A549 (cell line): ENCODE measurements at regions not wholly inside any gene's neighbourhood (a gene's known extent, or its start where the extent isn't known, plus 50 kb on each side); places are given as distances from the start of the nearest gene placed in this dataset.
A peak's percentile ranks its signal among the peaks of the same experiment; 100 is the strongest.

ENCODE experiments used
- ATAC-seq, 2 experiments: fragments of 200-7000 bp in 1 of 2; fragments of >200 bp in 1 of 2; cut with Nextera tagmentation in 1 of 2; cut with Tn5 transposase in 1 of 2; 3 replicates each; pipeline versions ENCODE4 v1.8.0 to v1.9.1; 2018 to 2020; ENCODE audit warnings: mild to moderate bottlenecking in 1 of 2, moderate library complexity in 1 of 2
- CTCF ChIA-PET: fragments of 300-600 bp; sonication (Branson Sonifier 250); formaldehyde crosslinking; extraction: SDS; loops from one replicate; lab custom pipeline; 2021; ENCODE audit warnings: antibody characterized with exemption, inconsistent platforms; lab: Yijun Ruan, JAX
- POLR2A ChIA-PET: fragments of 350-600 bp; formaldehyde crosslinking; extraction: SDS; loops from one replicate; lab custom pipeline; 2021; ENCODE audit warnings: antibody characterized with exemption, inconsistent platforms; lab: Yijun Ruan, JAX
- DNase-seq, 2 experiments: peaks; one replicate each; pipeline versions ENCODE4 v3.0.0 to v3.0.0-alpha.2; 2011 to 2016; ENCODE audit warnings: low read depth in 1 of 2, low spot score in 1 of 2
- FAIRE-seq: peaks from 2 replicates; lab custom pipeline; 2011; peaks lifted over from hg19 to GRCh38; lab: Jason Lieb, UNC
- H3K27ac ChIP-seq, 2 experiments: fragments of >200 bp; sonication (Bioruptor Twin); formaldehyde crosslinking; 3 replicates each; pipeline ENCODE4 v1.5.1; 2016 to 2017
- H3K4me1 ChIP-seq: fragments of >200 bp; sonication (Bioruptor Twin); formaldehyde crosslinking; 3 replicates; pipeline ENCODE4 v1.6.1; 2016
- H3K4me2 ChIP-seq: fragments of >200 bp; sonication (Bioruptor Twin); formaldehyde crosslinking; 3 replicates; pipeline ENCODE4 v1.6.1; 2016
- H3K4me3 ChIP-seq: fragments of >200 bp; sonication (Bioruptor Twin); formaldehyde crosslinking; 3 replicates; pipeline ENCODE4 v1.5.1; 2016
- H3K9me3 ChIP-seq: fragments of >200 bp; sonication (Bioruptor Twin); formaldehyde crosslinking; 3 replicates; pipeline ENCODE4 v1.6.1; 2016
- CBX8 ChIP-seq: fragments of 200-600 bp; sonication (generic); IDR thresholded peaks from 2 replicates; pipeline ENCODE4 v1.6.1; 2016
- CEBPB ChIP-seq, 2 experiments: fragments of >200 bp in 1 of 2; sonication (Bioruptor Twin) in 1 of 2; formaldehyde crosslinking in 1 of 2; IDR thresholded peaks; 2 replicates each; pipeline ENCODE4 v1.6.1; 2012 to 2016
- CTCF ChIP-seq: fragments of >200 bp; sonication (Bioruptor Twin); formaldehyde crosslinking; IDR thresholded peaks from 3 replicates; pipeline ENCODE4 v1.5.1; 2016
- EHMT2 ChIP-seq: fragments of 200-600 bp; sonication (generic); IDR thresholded peaks from 2 replicates; pipeline ENCODE4 v1.6.1; 2016; ENCODE audit warnings: antibody characterized with exemption, low read depth, mild to moderate bottlenecking, moderate library complexity
- EP300 ChIP-seq, 2 experiments: fragments of >200 bp; sonication (Bioruptor Twin); formaldehyde crosslinking; IDR thresholded peaks; 2 replicates in 1 of 2; 3 replicates in 1 of 2; pipeline ENCODE4 v1.6.1; 2016 to 2017
- FOSB ChIP-seq: fragments of 250-450 bp; sonication (Bioruptor Pico); IDR thresholded peaks from 2 replicates; pipeline ENCODE4 v1.5.0; 2020; ENCODE audit warnings: mild to moderate bottlenecking, moderate library complexity
- FOSL2 ChIP-seq, 2 experiments: fragments of 450-650 bp in 1 of 2; fragments of >200 bp in 1 of 2; sonication (Bioruptor Twin) in 1 of 2; formaldehyde crosslinking; IDR thresholded peaks; 2 replicates each; pipeline versions ENCODE4 v1.5.0 to v1.6.1; 2016 to 2020; ENCODE audit warnings: mild to moderate bottlenecking in 1 of 2, moderate library complexity in 1 of 2
- GATA3 ChIP-seq: IDR thresholded peaks from 2 replicates; pipeline ENCODE4 v1.6.1; 2012; ENCODE audit warnings: borderline replicate concordance
- HOXA7 ChIP-seq: fragments of 250-450 bp; sonication (Bioruptor Pico); IDR thresholded peaks from 2 replicates; pipeline ENCODE4 v1.5.0; 2020; ENCODE audit warnings: mild to moderate bottlenecking, moderate library complexity
- HOXB13 ChIP-seq: fragments of 250-450 bp; sonication (Bioruptor Pico); IDR thresholded peaks from 2 replicates; pipeline ENCODE4 v1.5.0; 2020; ENCODE audit warnings: low read depth, mild to moderate bottlenecking, moderate library complexity
- HOXB5 ChIP-seq: fragments of 250-450 bp; sonication (Bioruptor Pico); IDR thresholded peaks from 2 replicates; pipeline ENCODE4 v1.5.0; 2020; ENCODE audit warnings: mild to moderate bottlenecking, moderate library complexity
- JUN ChIP-seq, 2 experiments: fragments of >200 bp; sonication (Bioruptor Twin); formaldehyde crosslinking; IDR thresholded peaks; 2 replicates in 1 of 2; 3 replicates in 1 of 2; pipeline ENCODE4 v1.6.1; 2016 to 2017
- KDM1A ChIP-seq: fragments of 200-600 bp; sonication (generic); IDR thresholded peaks from 2 replicates; pipeline ENCODE4 v1.6.1; 2016; ENCODE audit warnings: low read depth, mild to moderate bottlenecking
- KDM5A ChIP-seq: fragments of 200-600 bp; sonication (generic); IDR thresholded peaks from 2 replicates; pipeline ENCODE4 v1.6.1; 2016; ENCODE audit warnings: antibody characterized with exemption, mild to moderate bottlenecking
- MAZ ChIP-seq: fragments of 150-350 bp; IDR thresholded peaks from 2 replicates; pipeline ENCODE4 v1.6.1; 2014; ENCODE audit warnings: antibody characterized with exemption, low read depth, low read length, borderline replicate concordance
- NR3C1 ChIP-seq: fragments of >200 bp; sonication (Bioruptor Twin); formaldehyde crosslinking; IDR thresholded peaks from 3 replicates; pipeline ENCODE4 v1.6.1; 2017
- PBX3 ChIP-seq: IDR thresholded peaks from 2 replicates; pipeline ENCODE4 v1.6.1; 2012
- PHF8 ChIP-seq: fragments of 200-600 bp; sonication (generic); IDR thresholded peaks from 2 replicates; pipeline ENCODE4 v1.6.1; 2016; ENCODE audit warnings: low read depth, mild to moderate bottlenecking, antibody characterized with exemption, moderate library complexity, borderline replicate concordance
- RAD21 ChIP-seq, 2 experiments: fragments of >200 bp in 1 of 2; sonication (Bioruptor Twin) in 1 of 2; formaldehyde crosslinking in 1 of 2; IDR thresholded peaks in 1 of 2; conservative IDR thresholded peaks in 1 of 2; 2 replicates in 1 of 2; 3 replicates in 1 of 2; pipeline ENCODE4 v1.6.1; 2012 to 2018; ENCODE audit warnings: inconsistent platforms in 1 of 2
- RARB ChIP-seq: fragments of 250-450 bp; sonication (Bioruptor Pico); IDR thresholded peaks from 2 replicates; pipeline ENCODE4 v1.8.0; 2021; ENCODE audit warnings: mild to moderate bottlenecking, moderate library complexity
- RCOR1 ChIP-seq: fragments of 150-350 bp; IDR thresholded peaks from 2 replicates; pipeline ENCODE4 v1.6.1; 2014; ENCODE audit warnings: antibody characterized with exemption, low read length, low read depth
- SMC3 ChIP-seq: fragments of >200 bp; sonication (Bioruptor Twin); formaldehyde crosslinking; IDR thresholded peaks from 3 replicates; pipeline ENCODE4 v1.6.1; 2018; ENCODE audit warnings: inconsistent platforms
- USF2 ChIP-seq: fragments of 450-650 bp; IDR thresholded peaks from 2 replicates; pipeline ENCODE4 v1.6.1; 2014; ENCODE audit warnings: antibody characterized with exemption
- ZNF302 ChIP-seq: fragments of 250-450 bp; sonication (Bioruptor Pico); IDR thresholded peaks from 2 replicates; pipeline ENCODE4 v1.9.0; 2021; ENCODE audit warnings: inconsistent platforms, mild to moderate bottlenecking, moderate library complexity
- ZSCAN20 ChIP-seq: fragments of 250-450 bp; sonication (Bioruptor Pico); IDR thresholded peaks from 2 replicates; pipeline ENCODE4 v1.8.0; 2022; ENCODE audit warnings: mild to moderate bottlenecking, moderate library complexity
- WGBS: methylation state at CpG from one replicate; pipeline ENCODE4 v1.1.6; 2017; ENCODE audit errors: missing lambda C conversion rate; 5-methylcytosine and 5-hydroxymethylcytosine counted together

DNA sequence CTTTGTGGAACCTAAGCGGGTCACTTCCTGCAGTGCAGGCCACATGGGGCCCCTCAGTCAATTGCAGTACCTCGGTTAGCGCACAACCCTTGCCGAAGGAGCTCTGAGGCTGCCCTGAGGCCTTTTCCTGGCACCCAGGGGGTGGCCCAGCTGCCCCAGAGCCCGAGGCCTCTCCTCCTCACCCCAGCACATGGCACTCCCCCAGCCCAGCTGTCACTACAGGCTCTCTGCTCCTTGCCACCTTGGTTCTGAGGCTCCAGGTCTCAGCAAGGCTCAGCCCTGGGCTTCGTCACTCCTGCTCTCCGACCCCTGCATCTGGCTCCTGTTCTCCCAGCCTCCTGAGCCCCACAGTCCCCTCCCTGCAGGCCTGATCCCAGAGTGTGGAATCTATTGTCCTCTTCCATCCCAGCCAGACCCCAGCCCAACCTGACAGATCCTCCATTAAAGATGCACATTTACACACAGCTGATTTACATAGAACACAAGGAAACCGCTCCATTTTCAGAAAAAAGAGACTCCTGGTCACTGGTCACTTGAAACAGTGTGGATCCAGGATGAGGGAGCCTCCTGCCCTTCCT, 192.8 kb upstream of the POU3F1 start:
- no peak overlapping the region for H3K27ac ChIP-seq
- CTCF ChIA-PET, result no interaction called here
- no peak for DNase-seq
- TF ChIP-seq PHF8 (no peak), JUN (IDR thresholded peaks at IDR 0.05) (no peak), HOXB13 (CRISPR knock-in tag) (no peak), RARB (CRISPR knock-in tag) (no peak), CTCF (no peak), EP300 (IDR thresholded peaks at IDR 0.05) (no peak), ZSCAN20 (CRISPR knock-in tag) (no peak), NR3C1 (no peak), CBX8 (no peak), RCOR1 (no peak), SMC3 (no peak), RAD21 (conservative IDR thresholded peaks at IDR 0.05 in 1 of 2, IDR thresholded peaks at IDR 0.05 in 1 of 2) (no peak), PBX3 (no peak), ZNF302 (CRISPR knock-in tag) (no peak)
- TF ChIP-seq, all 56 proteins: peak for 0
- POLR2A ChIA-PET, result no interaction called here
- no peaks in the 10 kb centered on the region for H3K9me3 ChIP-seq
- ATAC-seq, result no peak
- no peak for FAIRE-seq
- H3K4me1 ChIP-seq, result no peaks in the 10 kb centered on the region
- no peak overlapping the region for H3K4me3 ChIP-seq
- H3K4me2 ChIP-seq, result no peak overlapping the region
- WGBS, result 48% methylated on average over 7 of the region's 8 CpGs

GRCh38 chr1:38238294-38238693, 191.7 kb upstream of the POU3F1 start:
- no peak overlapping the region for H3K4me2 ChIP-seq
- ATAC-seq (no peak), FAIRE-seq (no peak), DNase-seq (no peak)
- no peaks in the 10 kb centered on the region for H3K9me3 ChIP-seq
- ChIA-PET POLR2A (no interaction called here), CTCF (no interaction called here)
- no peak overlapping the region for H3K27ac ChIP-seq
- TF ChIP-seq FOSL2 (IDR thresholded peaks at IDR 0.05), result no peak
- no peak for TF ChIP-seq FOSL2 (CRISPR knock-in tag; IDR thresholded peaks at IDR 0.05)
- no peak for TF ChIP-seq EP300 (IDR thresholded peaks at IDR 0.05)
- 30% methylated on average over 5 of the region's 5 CpGs for WGBS
- no peaks in the 10 kb centered on the region for H3K4me1 ChIP-seq
- no peak overlapping the region for H3K4me3 ChIP-seq

DNA sequence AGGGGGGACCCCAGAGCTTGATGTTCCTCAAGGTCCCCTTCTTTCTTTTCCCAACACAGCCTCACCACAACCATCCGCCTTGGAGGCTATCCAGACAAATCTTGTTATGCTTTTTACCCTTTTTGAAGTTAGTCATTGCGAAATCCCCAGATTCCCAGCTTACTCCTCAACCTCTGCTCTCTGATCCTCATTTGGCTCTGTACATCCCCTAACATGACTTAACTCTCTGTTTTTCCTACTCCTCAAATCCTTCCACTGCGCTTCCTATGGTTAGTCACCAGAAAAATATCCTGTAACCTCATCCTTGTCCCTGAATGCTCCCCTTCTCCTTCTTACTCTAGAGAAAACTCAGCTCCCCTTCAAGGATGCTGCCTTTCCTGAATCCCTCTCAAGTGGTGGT, 189.1 kb upstream of the POU3F1 start:
- H3K9me3 ChIP-seq, result no peaks in the 10 kb centered on the region
- no peak overlapping the region for H3K27ac ChIP-seq
- H3K4me1 ChIP-seq, result no peaks in the 10 kb centered on the region
- no peak overlapping the region for H3K4me2 ChIP-seq
- no peak for DNase-seq
- TF ChIP-seq FOSB (no peak), CEBPB (IDR thresholded peaks at IDR 0.05) (peak in 1 of 2 experiments; percentile 28; a peak in 3 of 4 replicates)
- ATAC-seq, result no peak
- no peak overlapping the region for H3K4me3 ChIP-seq
- 25% methylated on average over 3 of the region's 3 CpGs for WGBS
- ChIA-PET POLR2A (no interaction called here), CTCF (no interaction called here)
- FAIRE-seq, result no peak

DNA sequence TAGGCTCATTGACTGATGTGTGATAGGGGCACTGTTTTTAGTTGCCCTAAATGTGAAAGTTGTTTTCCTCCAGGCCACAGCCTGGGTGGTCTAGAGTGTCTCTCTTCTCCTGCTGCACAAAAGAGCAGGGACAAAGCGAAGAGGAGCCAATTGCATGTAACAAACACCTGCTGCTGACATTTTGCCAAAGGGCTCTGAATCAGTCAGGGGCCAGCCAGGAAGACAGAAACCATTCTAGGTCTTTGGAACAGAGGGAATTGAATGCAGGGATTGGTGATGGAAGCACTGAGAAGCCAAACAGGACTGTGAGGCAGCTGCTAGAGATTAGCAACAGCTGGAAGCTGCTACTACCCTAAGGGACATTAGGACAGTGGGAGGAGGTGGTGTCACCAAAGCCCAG, 185.3 kb upstream of the POU3F1 start:
- no peak overlapping the region for H3K27ac ChIP-seq
- CTCF ChIA-PET, result no interaction called here
- no peaks in the 10 kb centered on the region for H3K9me3 ChIP-seq
- 13% methylated on average over 1 of the region's 1 CpG for WGBS
- no peak for FAIRE-seq
- TF ChIP-seq EP300 (IDR thresholded peaks at IDR 0.05) (no peak), KDM1A (no peak), EHMT2 (no peak), GATA3 (no peak), HOXB5 (CRISPR knock-in tag) (no peak), RARB (CRISPR knock-in tag) (no peak), FOSB (no peak), HOXA7 (CRISPR knock-in tag) (no peak), PBX3 (no peak), USF2 (no peak), KDM5A (no peak), MAZ (no peak)
- no peak for ATAC-seq
- POLR2A ChIA-PET, result no interaction called here
- DNase-seq, result no peak
- H3K4me3 ChIP-seq, result no peak overlapping the region
- H3K4me1 ChIP-seq, result no peaks in the 10 kb centered on the region
- no peak overlapping the region for H3K4me2 ChIP-seq
